ENCODE measurements at regions not wholly inside any gene's neighbourhood (a gene's known extent, or its start where the extent isn't known, plus 50 kb on each side); places are given as distances from the start of the nearest gene placed in this dataset.

- Histone ChIP-seq H3K4me1 (no peaks in the 10 kb centered on the region), H3K36me3 (no peaks in the 10 kb centered on the region), H3K9ac (ENCODE audit: low read depth in 2 of 2, low read length in 2 of 2) (no peak overlapping the region), H3K4me3 (no peak overlapping the region), H3K9me3 (no peaks in the 10 kb centered on the region), H3K27me3 (no peaks in the 10 kb centered on the region), H3K27ac (no peak overlapping the region)
- DNase-seq, result no peak
- intact Hi-C loops (cut with DNase I), result no loop called here
- no peak for TF ChIP-seq CTCF (IDR thresholded peaks at IDR 0.05)
These were observed 479.0 kb upstream of the NRSN1 start for GRCh38 chr6:23647045-23647444.

GRCh38 chr6:23650676-23651075 lies 475.3 kb upstream of the NRSN1 start:
- TF ChIP-seq CTCF (IDR thresholded peaks at IDR 0.05), result no peak
- Histone ChIP-seq H3K9ac (ENCODE audit: low read depth in 2 of 2, low read length in 2 of 2) (no peak overlapping the region), H3K27ac (no peak overlapping the region), H3K36me3 (no peaks in the 10 kb centered on the region), H3K4me1 (no peaks in the 10 kb centered on the region), H3K27me3 (no peaks in the 10 kb centered on the region), H3K4me3 (no peak overlapping the region), H3K9me3 (no peaks in the 10 kb centered on the region)
- peak; percentile 50 for DNase-seq
- intact Hi-C loops (cut with DNase I), result no loop called here

GRCh38 chr6:23654745-23655144 lies 471.3 kb upstream of the NRSN1 start:
- Histone ChIP-seq H3K4me1 (no peaks in the 10 kb centered on the region), H3K36me3 (no peaks in the 10 kb centered on the region), H3K9ac (ENCODE audit: low read depth in 2 of 2, low read length in 2 of 2) (no peak overlapping the region), H3K4me3 (no peak overlapping the region), H3K27ac (no peak overlapping the region), H3K27me3 (no peaks in the 10 kb centered on the region), H3K9me3 (no peaks in the 10 kb centered on the region)
- intact Hi-C loops (cut with DNase I), result no loop called here
- TF ChIP-seq CTCF (IDR thresholded peaks at IDR 0.05), result no peak
- DNase-seq, result peak; percentile 83

GRCh38 chr6:23655525-23655924 lies 470.5 kb upstream of the NRSN1 start:
- H3K27me3 ChIP-seq, result no peaks in the 10 kb centered on the region
- TF ChIP-seq CTCF (IDR thresholded peaks at IDR 0.05), result no peak
- DNase-seq, result no peak
- H3K4me3 ChIP-seq, result no peak overlapping the region
- no peak overlapping the region for H3K9ac ChIP-seq (ENCODE audit: low read depth in 2 of 2, low read length in 2 of 2)
- no peaks in the 10 kb centered on the region for H3K4me1 ChIP-seq
- no peak overlapping the region for H3K27ac ChIP-seq
- no peaks in the 10 kb centered on the region for H3K9me3 ChIP-seq
- intact Hi-C loops (cut with DNase I), result no loop called here
- no peaks in the 10 kb centered on the region for H3K36me3 ChIP-seq

GRCh38 chr6:23656255-23657194 lies 469.5 kb upstream of the NRSN1 start:
- Histone ChIP-seq H3K4me1 (no peaks in the 10 kb centered on the region), H3K4me3 (no peak overlapping the region), H3K27me3 (no peaks in the 10 kb centered on the region), H3K36me3 (no peaks in the 10 kb centered on the region), H3K27ac (no peak overlapping the region), H3K9me3 (no peaks in the 10 kb centered on the region), H3K9ac (ENCODE audit: low read depth in 2 of 2, low read length in 2 of 2) (no peak overlapping the region)
- intact Hi-C loops (cut with DNase I), result no loop called here
- no peak for TF ChIP-seq CTCF (IDR thresholded peaks at IDR 0.05)
- no peak for DNase-seq
